ENCODE measurements at regions not wholly inside any gene's neighbourhood (a gene's known extent, or its start where the extent isn't known, plus 50 kb on each side); places are given as distances from the start of the nearest gene placed in this dataset.

DNA sequence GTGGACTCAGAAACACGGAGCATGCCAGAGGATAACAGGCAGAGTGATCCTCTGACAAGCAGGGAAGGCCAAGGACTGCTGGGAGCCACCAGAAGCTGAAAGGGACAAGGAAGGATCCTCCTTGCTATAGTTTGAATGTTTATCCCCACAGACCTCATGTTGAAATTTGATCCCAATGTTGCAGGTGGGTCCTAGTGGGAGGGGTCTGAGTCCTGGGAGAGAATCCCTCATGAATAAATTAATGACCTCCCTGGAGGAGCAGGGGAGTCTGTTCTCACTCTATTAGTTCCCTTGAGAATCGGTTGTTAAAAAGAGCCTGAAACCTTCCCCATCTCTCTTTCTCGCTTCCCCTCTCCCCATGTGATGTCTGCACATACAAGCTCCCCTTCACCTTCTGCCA, 124.4 kb downstream of the FBXO15 start:
- Histone ChIP-seq H3K27ac (ENCODE audit: low read length) (no peak overlapping the region), H3K4me3 (ENCODE audit: low read length in 2 of 2) (no peak overlapping the region), H3K9me3 (ENCODE audit: control insufficient read depth in 2 of 2, low read length in 2 of 2) (no peaks in the 10 kb centered on the region), H3K9ac (ENCODE audit: low read length in 2 of 2) (no peak overlapping the region), H3K4me1 (ENCODE audit: control insufficient read depth, insufficient read depth, low read length) (no peaks in the 10 kb centered on the region), H3K27me3 (ENCODE audit: control insufficient read depth in 1 of 2, insufficient read depth in 2 of 2, low read length in 2 of 2) (peaks cover 0 to 3% of the 10 kb centered on the region in 2 donors), H3K36me3 (ENCODE audit: control insufficient read depth in 2 of 2, insufficient read depth in 2 of 2, low read length in 2 of 2) (no peaks in the 10 kb centered on the region)

DNA sequence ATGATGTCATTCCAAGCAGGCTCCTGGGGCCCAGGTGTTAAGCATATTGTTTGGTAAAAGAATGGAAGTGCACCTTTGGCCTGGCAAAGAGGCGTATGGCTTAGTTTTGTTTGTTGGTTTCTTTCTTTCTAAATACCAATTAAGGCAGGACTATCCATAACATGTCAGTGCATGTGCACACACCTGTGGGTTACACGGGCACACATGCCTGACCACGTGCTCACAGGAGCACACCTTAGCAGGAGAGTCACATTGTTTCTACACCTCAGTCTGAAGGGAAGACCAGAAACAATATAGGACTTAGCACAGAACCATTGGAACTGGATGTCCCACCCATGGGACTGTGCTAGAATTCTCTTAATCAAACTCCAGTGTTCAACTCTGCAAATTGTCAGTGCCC, 127.8 kb downstream of the FBXO15 start:
- Histone ChIP-seq H3K9ac (ENCODE audit: low read length in 2 of 2) (no peak overlapping the region), H3K27ac (ENCODE audit: low read length) (no peak overlapping the region), H3K36me3 (ENCODE audit: control insufficient read depth in 2 of 2, insufficient read depth in 2 of 2, low read length in 2 of 2) (no peaks in the 10 kb centered on the region), H3K27me3 (ENCODE audit: control insufficient read depth in 1 of 2, insufficient read depth in 2 of 2, low read length in 2 of 2) (peaks cover 0 to 3% of the 10 kb centered on the region in 2 donors), H3K4me1 (ENCODE audit: control insufficient read depth, insufficient read depth, low read length) (no peaks in the 10 kb centered on the region), H3K4me3 (ENCODE audit: low read length in 2 of 2) (no peak overlapping the region), H3K9me3 (ENCODE audit: control insufficient read depth in 2 of 2, low read length in 2 of 2) (peaks cover 0 to 3% of the 10 kb centered on the region in 2 donors)

DNA sequence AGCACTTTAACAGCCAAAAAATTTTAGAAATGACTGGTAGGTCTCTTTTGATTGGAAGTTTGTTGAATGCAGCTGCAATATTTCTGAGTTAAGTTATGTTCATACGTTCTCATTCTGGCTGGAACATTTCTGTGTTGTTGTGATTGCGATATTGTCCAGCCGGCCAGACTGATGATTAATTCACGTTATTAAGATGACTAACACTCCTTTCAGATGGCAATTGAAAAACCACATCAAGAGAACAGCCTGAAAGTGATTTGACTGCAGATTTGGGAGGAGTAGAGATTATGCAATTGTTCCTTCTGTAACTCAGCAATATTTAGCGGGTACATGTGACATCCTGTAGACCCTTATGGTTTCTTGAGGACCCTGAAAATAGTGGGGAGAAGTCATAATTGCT, 133.7 kb downstream of the FBXO15 start:
- peaks cover 0 to 3% of the 10 kb centered on the region in 2 donors for H3K9me3 ChIP-seq (ENCODE audit: control insufficient read depth in 2 of 2, low read length in 2 of 2)
- H3K4me3 ChIP-seq (ENCODE audit: low read length in 2 of 2), result no peak overlapping the region
- H3K9ac ChIP-seq (ENCODE audit: low read length in 2 of 2), result no peak overlapping the region
- H3K36me3 ChIP-seq (ENCODE audit: control insufficient read depth in 2 of 2, insufficient read depth in 2 of 2, low read length in 2 of 2), result no peaks in the 10 kb centered on the region
- no peak overlapping the region for H3K27ac ChIP-seq (ENCODE audit: low read length)
- H3K27me3 ChIP-seq (ENCODE audit: control insufficient read depth in 1 of 2, insufficient read depth in 2 of 2, low read length in 2 of 2), result no peaks in the 10 kb centered on the region
- H3K4me1 ChIP-seq (ENCODE audit: control insufficient read depth, insufficient read depth, low read length), result no peaks in the 10 kb centered on the region

DNA sequence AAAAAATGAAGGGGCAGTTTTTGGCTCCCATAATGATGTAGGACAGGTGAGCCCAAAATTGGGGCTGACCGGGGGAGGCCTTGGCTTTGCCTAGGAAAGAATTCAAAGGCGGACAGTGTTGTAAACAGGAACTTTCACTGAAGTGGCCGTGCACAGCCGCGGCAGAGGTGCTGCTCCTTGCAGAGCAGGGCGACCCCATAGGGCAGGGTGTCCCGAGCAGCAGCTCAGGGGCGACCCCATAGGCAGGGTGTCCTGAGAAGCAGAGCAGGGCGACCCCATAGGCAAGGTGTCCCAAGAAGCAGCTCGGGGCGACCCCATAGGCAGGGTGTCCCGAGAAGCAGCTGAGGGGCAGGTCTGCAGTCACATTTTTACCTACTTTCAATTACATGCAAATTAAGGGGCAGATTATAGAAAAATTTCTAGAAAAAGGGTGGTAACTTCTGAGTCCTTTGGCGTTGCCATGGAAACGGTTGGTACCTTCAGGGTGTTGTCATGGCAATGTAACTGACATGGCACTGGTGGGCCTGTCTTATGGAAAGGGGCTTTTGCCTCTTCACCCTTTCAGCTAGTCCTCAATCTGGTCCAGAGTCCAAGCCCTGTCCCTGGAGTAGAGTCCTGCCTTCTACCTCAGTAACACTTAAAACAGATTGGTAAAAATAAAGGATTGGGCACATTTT, 134.5 kb downstream of the FBXO15 start:
- Histone ChIP-seq H3K27ac (ENCODE audit: low read length) (no peak overlapping the region), H3K4me3 (ENCODE audit: low read length in 2 of 2) (no peak overlapping the region), H3K4me1 (ENCODE audit: control insufficient read depth, insufficient read depth, low read length) (no peaks in the 10 kb centered on the region), H3K27me3 (ENCODE audit: control insufficient read depth in 1 of 2, insufficient read depth in 2 of 2, low read length in 2 of 2) (no peaks in the 10 kb centered on the region), H3K9ac (ENCODE audit: low read length in 2 of 2) (no peak overlapping the region), H3K36me3 (ENCODE audit: control insufficient read depth in 2 of 2, insufficient read depth in 2 of 2, low read length in 2 of 2) (no peaks in the 10 kb centered on the region), H3K9me3 (ENCODE audit: control insufficient read depth in 2 of 2, low read length in 2 of 2) (peaks cover 0 to 8% of the 10 kb centered on the region in 2 donors)

DNA sequence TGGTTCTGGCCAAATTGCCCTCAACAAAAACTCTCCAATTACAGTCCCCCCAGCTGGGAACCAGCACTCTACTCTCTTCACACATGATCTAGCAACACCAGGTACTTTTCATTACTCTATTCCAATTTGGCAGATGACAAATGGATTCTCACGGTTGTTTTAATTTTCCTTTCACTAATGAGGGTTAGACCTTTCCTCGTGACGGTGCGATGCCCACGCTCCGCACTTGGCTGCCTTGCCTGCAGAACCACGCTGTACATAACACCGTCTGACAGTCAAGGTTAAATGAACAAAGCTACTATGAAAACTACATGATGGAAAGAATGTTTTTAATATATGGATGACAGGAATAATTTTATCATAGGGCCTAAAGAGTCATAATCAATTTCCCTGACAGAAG, 141.5 kb downstream of the FBXO15 start:
- Histone ChIP-seq H3K27ac (ENCODE audit: low read length) (no peak overlapping the region), H3K4me1 (ENCODE audit: control insufficient read depth, insufficient read depth, low read length) (no peaks in the 10 kb centered on the region), H3K9me3 (ENCODE audit: control insufficient read depth in 2 of 2, low read length in 2 of 2) (peaks cover 0 to 5% of the 10 kb centered on the region in 2 donors)

DNA sequence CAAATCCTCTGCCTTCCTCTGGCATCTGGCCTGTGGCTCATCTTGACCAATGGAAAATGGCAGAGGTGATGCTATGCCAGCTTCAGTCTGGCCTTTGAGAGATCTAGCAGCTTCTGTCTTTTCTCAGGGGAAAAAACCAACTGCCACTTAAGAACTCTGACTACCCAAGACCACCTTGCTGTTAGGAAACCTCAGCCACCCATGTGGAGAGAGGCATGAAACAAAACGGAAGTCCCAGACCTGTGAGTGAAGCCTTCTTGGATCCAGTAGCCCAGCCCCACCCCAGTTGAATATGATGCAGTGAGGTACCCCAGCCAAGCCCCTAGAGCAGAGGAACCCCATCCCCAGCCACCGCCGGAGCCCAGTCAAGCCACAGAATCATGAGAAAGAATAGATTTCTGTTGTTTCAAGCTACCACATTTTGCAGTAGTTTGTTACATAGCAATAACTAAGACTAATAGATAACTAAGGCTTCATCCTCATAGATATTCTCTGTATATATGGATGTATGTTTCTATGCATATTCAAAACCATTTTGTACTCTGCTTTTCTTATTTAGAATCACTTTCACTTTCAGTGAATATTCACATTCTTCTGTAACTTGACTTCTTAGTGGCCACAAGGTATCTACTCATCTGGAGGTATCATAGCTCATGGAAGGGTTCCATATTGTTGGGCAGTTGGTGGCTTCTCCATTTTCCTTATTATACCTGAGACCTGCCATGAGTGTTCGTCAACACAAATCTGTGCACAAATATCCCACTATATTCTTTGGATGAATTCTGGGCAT, 142.1 kb downstream of the FBXO15 start:
- Histone ChIP-seq H3K27ac (ENCODE audit: low read length) (no peak overlapping the region), H3K9ac (ENCODE audit: low read length in 2 of 2) (no peak overlapping the region), H3K4me1 (ENCODE audit: control insufficient read depth, insufficient read depth, low read length) (no peaks in the 10 kb centered on the region), H3K4me3 (ENCODE audit: low read length in 2 of 2) (no peak overlapping the region), H3K9me3 (ENCODE audit: control insufficient read depth in 2 of 2, low read length in 2 of 2) (peaks cover 0 to 5% of the 10 kb centered on the region in 2 donors), H3K36me3 (ENCODE audit: control insufficient read depth in 2 of 2, insufficient read depth in 2 of 2, low read length in 2 of 2) (no peaks in the 10 kb centered on the region), H3K27me3 (ENCODE audit: control insufficient read depth in 1 of 2, insufficient read depth in 2 of 2, low read length in 2 of 2) (no peaks in the 10 kb centered on the region)

More for the DNA sequence above, 141.5 kb downstream of the FBXO15 start:
- H3K4me3 ChIP-seq (ENCODE audit: low read length in 2 of 2), result no peak overlapping the region
- H3K27me3 ChIP-seq (ENCODE audit: control insufficient read depth in 1 of 2, insufficient read depth in 2 of 2, low read length in 2 of 2), result no peaks in the 10 kb centered on the region
- no peak overlapping the region for H3K9ac ChIP-seq (ENCODE audit: low read length in 2 of 2)
- H3K36me3 ChIP-seq (ENCODE audit: control insufficient read depth in 2 of 2, insufficient read depth in 2 of 2, low read length in 2 of 2), result no peaks in the 10 kb centered on the region

DNA sequence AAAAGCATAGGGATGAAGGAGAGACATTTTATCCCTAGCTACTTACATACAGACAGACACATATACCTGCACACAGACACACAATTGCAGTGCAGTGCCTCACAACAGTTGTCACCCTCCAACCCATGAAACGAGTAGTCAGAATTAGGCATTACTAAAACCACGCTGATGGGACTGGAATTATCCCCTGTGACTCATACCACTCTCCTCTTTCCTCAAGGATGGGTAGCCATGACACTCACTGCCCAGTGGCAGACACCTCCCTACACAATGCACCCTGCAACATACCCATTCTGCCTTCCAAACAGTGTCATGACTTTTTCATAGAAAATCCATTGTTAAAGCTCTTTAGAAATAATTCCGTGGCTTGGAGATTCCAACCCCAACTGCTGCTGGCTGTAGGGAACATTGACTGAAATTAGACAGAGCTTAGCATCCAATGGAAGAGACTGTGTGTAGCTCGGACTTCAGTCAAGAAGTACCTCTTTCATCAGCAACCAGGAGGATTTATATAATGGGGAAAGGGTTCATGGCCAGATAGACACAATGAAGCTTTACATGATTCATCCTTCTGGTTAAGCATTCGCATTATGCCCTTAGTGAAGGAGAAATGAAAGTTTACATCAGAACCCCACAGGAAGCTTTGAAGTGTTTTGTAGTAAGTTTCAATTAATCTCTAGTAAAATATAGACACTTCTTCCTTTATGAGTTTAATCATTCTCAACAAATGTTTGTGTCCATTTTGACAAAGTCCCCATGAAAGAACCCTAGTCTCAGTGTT, 155.2 kb downstream of the FBXO15 start:
- Histone ChIP-seq H3K27me3 (ENCODE audit: control insufficient read depth in 1 of 2, insufficient read depth in 2 of 2, low read length in 2 of 2) (no peaks in the 10 kb centered on the region), H3K36me3 (ENCODE audit: control insufficient read depth in 2 of 2, insufficient read depth in 2 of 2, low read length in 2 of 2) (no peaks in the 10 kb centered on the region), H3K4me3 (ENCODE audit: low read length in 2 of 2) (no peak overlapping the region), H3K27ac (ENCODE audit: low read length) (no peak overlapping the region), H3K9ac (ENCODE audit: low read length in 2 of 2) (no peak overlapping the region), H3K4me1 (ENCODE audit: control insufficient read depth, insufficient read depth, low read length) (no peaks in the 10 kb centered on the region), H3K9me3 (ENCODE audit: control insufficient read depth in 2 of 2, low read length in 2 of 2) (no peaks in the 10 kb centered on the region)

DNA sequence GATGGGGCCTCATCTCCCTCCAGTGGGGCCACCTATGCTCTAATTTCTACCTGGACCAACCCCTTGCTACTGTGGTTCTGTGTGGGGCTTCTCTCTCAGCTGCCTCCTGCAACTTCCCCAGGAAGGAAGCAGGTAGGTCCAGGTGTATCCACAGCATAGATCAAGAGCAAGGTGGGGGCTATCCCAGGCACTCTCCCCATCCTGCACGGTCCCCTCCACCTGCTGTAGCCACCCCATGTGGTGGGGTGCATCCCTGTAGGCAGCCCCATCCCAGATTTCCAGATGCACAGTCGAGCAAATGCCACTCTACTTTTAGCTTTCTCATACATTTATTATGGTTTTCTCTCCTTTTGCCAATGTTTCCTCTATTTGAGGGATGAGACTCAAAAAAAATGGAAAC, 156.1 kb downstream of the FBXO15 start:
- H3K27me3 ChIP-seq (ENCODE audit: control insufficient read depth in 1 of 2, insufficient read depth in 2 of 2, low read length in 2 of 2), result no peaks in the 10 kb centered on the region

DNA sequence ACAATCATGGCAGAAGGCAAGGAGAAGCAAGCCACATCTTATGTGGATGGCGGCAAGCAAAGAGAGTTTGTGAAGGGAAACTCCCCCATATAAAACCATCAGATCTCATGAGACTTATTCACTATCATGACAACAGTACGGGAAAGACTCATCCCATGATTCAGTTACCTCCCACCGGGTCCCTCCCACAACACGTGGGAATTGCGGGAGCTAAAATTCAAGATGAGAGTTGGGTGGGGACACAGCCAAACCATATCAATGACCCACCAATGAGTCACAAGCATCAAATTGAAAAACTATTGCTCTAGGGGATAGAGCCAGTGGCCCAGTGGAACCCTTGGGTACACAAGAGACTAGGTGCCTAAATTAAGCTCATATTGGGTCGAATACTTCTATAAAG, 157.4 kb downstream of the FBXO15 start:
- no peaks in the 10 kb centered on the region for H3K9me3 ChIP-seq (ENCODE audit: control insufficient read depth in 2 of 2, low read length in 2 of 2)
- no peaks in the 10 kb centered on the region for H3K4me1 ChIP-seq (ENCODE audit: control insufficient read depth, insufficient read depth, low read length)
- H3K27ac ChIP-seq (ENCODE audit: low read length), result no peak overlapping the region
- H3K36me3 ChIP-seq (ENCODE audit: control insufficient read depth in 2 of 2, insufficient read depth in 2 of 2, low read length in 2 of 2), result no peaks in the 10 kb centered on the region
- no peak overlapping the region for H3K4me3 ChIP-seq (ENCODE audit: low read length in 2 of 2)
- H3K9ac ChIP-seq (ENCODE audit: low read length in 2 of 2), result no peak overlapping the region
- H3K27me3 ChIP-seq (ENCODE audit: control insufficient read depth in 1 of 2, insufficient read depth in 2 of 2, low read length in 2 of 2), result no peaks in the 10 kb centered on the region

More for the DNA sequence above, 156.1 kb downstream of the FBXO15 start:
- H3K4me3 ChIP-seq (ENCODE audit: low read length in 2 of 2), result no peak overlapping the region
- H3K9ac ChIP-seq (ENCODE audit: low read length in 2 of 2), result no peak overlapping the region
- H3K9me3 ChIP-seq (ENCODE audit: control insufficient read depth in 2 of 2, low read length in 2 of 2), result no peaks in the 10 kb centered on the region
- H3K27ac ChIP-seq (ENCODE audit: low read length), result no peak overlapping the region
- H3K36me3 ChIP-seq (ENCODE audit: control insufficient read depth in 2 of 2, insufficient read depth in 2 of 2, low read length in 2 of 2), result no peaks in the 10 kb centered on the region
- no peaks in the 10 kb centered on the region for H3K4me1 ChIP-seq (ENCODE audit: control insufficient read depth, insufficient read depth, low read length)

DNA sequence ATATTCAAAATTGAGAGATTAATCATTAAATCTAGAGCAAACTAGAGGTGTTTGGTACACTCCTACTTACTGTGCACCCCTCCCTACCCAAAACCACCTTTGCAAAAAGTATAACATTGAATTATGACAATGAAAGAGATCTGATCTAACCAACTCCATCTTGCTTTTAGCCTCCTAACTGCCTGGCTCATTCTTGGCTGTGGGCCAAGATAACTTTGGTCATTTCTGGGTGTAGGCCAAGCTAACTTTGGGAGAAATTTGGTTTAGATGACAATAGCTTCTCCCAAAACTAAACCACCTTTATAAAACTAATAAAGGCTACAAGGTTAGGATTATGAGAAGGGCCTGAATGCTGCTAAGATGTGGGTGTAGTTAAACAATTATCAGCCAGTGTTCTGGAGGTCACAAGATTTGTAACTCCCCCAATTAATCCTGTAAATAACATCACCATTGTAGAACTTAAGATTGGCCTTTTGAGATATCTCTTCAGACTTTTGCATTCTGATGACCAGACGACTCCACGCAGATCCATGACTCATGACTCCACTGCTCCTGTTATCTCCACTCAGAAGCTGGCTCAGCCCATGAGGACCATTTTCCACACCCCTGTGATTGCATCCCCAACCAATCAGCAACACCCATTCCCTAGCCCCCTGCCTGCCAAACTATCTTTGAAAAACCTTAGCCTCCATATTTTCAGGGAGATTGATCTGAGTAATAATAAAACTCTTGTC, 160.2 kb downstream of the FBXO15 start:
- no peak overlapping the region for H3K27ac ChIP-seq (ENCODE audit: low read length)
- H3K36me3 ChIP-seq (ENCODE audit: control insufficient read depth in 2 of 2, insufficient read depth in 2 of 2, low read length in 2 of 2), result no peaks in the 10 kb centered on the region
- no peaks in the 10 kb centered on the region for H3K9me3 ChIP-seq (ENCODE audit: control insufficient read depth in 2 of 2, low read length in 2 of 2)
- H3K27me3 ChIP-seq (ENCODE audit: control insufficient read depth in 1 of 2, insufficient read depth in 2 of 2, low read length in 2 of 2), result no peaks in the 10 kb centered on the region
- no peak overlapping the region for H3K4me3 ChIP-seq (ENCODE audit: low read length in 2 of 2)
- H3K4me1 ChIP-seq (ENCODE audit: control insufficient read depth, insufficient read depth, low read length), result no peaks in the 10 kb centered on the region
- H3K9ac ChIP-seq (ENCODE audit: low read length in 2 of 2), result no peak overlapping the region
